Lower leg skin (tissue), 3 donors: ENCODE measurements at regions not wholly inside any gene's neighbourhood (a gene's known extent, or its start where the extent isn't known, plus 50 kb on each side); places are given as distances from the start of the nearest gene placed in this dataset.

Experiments used
- CTCF ChIP-seq, 3 donors: fragments of 450-650 bp; IDR thresholded peaks; one replicate each; pipeline ENCODE4 v1.5.1; 2016; ENCODE audit warnings: antibody characterized with exemption in 3 of 3, mild to moderate bottlenecking in 3 of 3, moderate library complexity in 2 of 3
- POLR2A ChIP-seq, 2 donors: fragments of 450-650 bp; IDR thresholded peaks; one replicate each; pipeline ENCODE4 v1.6.1; 2016 to 2017; ENCODE audit warnings: antibody characterized with exemption in 2 of 2, mild to moderate bottlenecking in 1 of 2, moderate library complexity in 1 of 2

DNA sequence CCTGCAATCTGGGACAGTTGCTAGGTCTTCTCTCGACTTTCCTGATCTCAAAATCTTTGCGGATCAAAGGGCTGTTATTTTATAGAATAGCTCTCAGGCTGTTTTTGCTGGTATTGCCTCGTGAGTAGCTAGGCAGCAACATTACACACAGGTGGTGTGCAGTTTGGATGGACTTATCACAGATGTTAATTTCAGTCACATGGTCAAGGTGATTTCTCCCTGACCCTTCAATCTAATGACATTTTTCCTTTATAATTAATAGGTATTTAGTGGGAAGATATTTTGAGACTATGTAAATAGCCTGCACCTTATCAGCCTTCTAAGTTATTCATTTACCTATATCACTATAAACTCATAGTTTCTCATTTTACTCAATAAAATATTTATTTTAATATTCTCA, 309.6 kb upstream of the PRKCQ start:
- TF ChIP-seq CTCF (IDR thresholded peaks at IDR 0.05) (no peak), POLR2A (IDR thresholded peaks at IDR 0.05) (no peak)
